ENCODE measurements at regions not wholly inside any gene's neighbourhood (a gene's known extent, or its start where the extent isn't known, plus 50 kb on each side); places are given as distances from the start of the nearest gene placed in this dataset.
"Not testable (repeated sequence)": the region's sequence is repeated elsewhere in the genome, so short reads cannot be mapped to it uniquely, and the experiment has no call there.

DNA sequence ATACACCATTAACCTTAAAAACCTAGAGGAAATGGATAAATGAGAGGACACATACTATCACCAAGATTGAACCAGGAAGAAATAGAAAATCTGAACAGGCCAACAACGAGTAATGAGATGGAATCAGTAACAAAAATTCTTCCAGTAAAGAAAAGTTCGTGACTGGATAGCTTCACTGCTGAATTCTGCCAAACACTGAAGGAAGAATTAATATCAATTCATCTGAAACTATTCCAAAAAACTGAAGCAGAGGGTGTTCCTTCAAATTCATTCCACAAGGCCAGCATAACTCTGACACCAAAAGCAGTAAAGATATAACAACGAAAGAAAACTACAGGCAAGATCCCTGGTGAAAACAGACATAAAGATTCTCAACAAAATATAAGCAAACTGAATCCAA, 195.8 kb upstream of the GPR149 start:
- TF ChIP-seq, protein P1, sequence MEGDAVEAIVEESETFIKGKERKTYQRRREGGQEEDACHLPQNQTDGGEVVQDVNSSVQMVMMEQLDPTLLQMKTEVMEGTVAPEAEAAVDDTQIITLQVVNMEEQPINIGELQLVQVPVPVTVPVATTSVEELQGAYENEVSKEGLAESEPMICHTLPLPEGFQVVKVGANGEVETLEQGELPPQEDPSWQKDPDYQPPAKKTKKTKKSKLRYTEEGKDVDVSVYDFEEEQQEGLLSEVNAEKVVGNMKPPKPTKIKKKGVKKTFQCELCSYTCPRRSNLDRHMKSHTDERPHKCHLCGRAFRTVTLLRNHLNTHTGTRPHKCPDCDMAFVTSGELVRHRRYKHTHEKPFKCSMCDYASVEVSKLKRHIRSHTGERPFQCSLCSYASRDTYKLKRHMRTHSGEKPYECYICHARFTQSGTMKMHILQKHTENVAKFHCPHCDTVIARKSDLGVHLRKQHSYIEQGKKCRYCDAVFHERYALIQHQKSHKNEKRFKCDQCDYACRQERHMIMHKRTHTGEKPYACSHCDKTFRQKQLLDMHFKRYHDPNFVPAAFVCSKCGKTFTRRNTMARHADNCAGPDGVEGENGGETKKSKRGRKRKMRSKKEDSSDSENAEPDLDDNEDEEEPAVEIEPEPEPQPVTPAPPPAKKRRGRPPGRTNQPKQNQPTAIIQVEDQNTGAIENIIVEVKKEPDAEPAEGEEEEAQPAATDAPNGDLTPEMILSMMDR (IDR thresholded peaks at IDR 0.05; ENCODE audit: insufficient read depth, low read depth, low read length) = no peak
- no peak for TF ChIP-seq EZH2 (IDR thresholded peaks at IDR 0.05; ENCODE audit: insufficient read depth, low read length)
- Histone ChIP-seq H3K79me2 (ENCODE audit: insufficient read depth, low read length) (no peaks in the 10 kb centered on the region), H3K27ac (ENCODE audit: low read depth, low read length) (no peak overlapping the region), H3K4me1 (ENCODE audit: insufficient read depth, low read length) (no peaks in the 10 kb centered on the region), H3K27me3 (ENCODE audit: insufficient read depth, low read length) (no peaks in the 10 kb centered on the region), H3K36me3 (ENCODE audit: insufficient read depth, low read length) (no peaks in the 10 kb centered on the region), H4K20me1 (ENCODE audit: insufficient read depth, low read length) (no peaks in the 10 kb centered on the region), H3K4me3 (ENCODE audit: insufficient read depth, low read depth, low read length) (no peak overlapping the region), H3K4me2 (ENCODE audit: low read length) (no peak overlapping the region), H3K9me3 (ENCODE audit: insufficient read depth, low read depth, low read length) (no peaks in the 10 kb centered on the region), H2AFZ (ENCODE audit: low read depth, low read length) (no peak overlapping the region), H3K9ac (ENCODE audit: low read length) (no peak overlapping the region)
- H3K36me3 Mint-ChIP-seq (ENCODE audit: low read depth, unreplicated experiment) = no peaks in the 10 kb centered on the region
- no peaks in the 10 kb centered on the region for H3K27me3 Mint-ChIP-seq (ENCODE audit: low read depth, unreplicated experiment)
- FAIRE-seq (no peak), DNase-seq (ENCODE audit: low read depth) (no peak)
- H3K4me1 Mint-ChIP-seq (ENCODE audit: low read depth, unreplicated experiment) = no peaks in the 10 kb centered on the region
- H3K9me3 Mint-ChIP-seq (ENCODE audit: unreplicated experiment) = peaks cover 2% of the 10 kb centered on the region
- no peak overlapping the region for H3K27ac Mint-ChIP-seq (ENCODE audit: unreplicated experiment)
- H3K4me3 Mint-ChIP-seq (ENCODE audit: unreplicated experiment) = no peak overlapping the region

GRCh38 chr3:154619621-154620020, 189.6 kb upstream of the GPR149 start:
- H3K4me2 ChIP-seq (ENCODE audit: low read length); H3K27ac Mint-ChIP-seq (ENCODE audit: unreplicated experiment); H3K9me3 ChIP-seq (ENCODE audit: insufficient read depth, low read depth, low read length); H2AFZ ChIP-seq (ENCODE audit: low read depth, low read length); H3K4me3 ChIP-seq (ENCODE audit: insufficient read depth, low read depth, low read length); H3K79me2 ChIP-seq (ENCODE audit: insufficient read depth, low read length); FAIRE-seq; H3K9ac ChIP-seq (ENCODE audit: low read length); H3K4me3 Mint-ChIP-seq (ENCODE audit: unreplicated experiment); H3K4me1 Mint-ChIP-seq (ENCODE audit: low read depth, unreplicated experiment); H3K27me3 Mint-ChIP-seq (ENCODE audit: low read depth, unreplicated experiment); H4K20me1 ChIP-seq (ENCODE audit: insufficient read depth, low read length); H3K4me1 ChIP-seq (ENCODE audit: insufficient read depth, low read length); H3K36me3 Mint-ChIP-seq (ENCODE audit: low read depth, unreplicated experiment); H3K9me3 Mint-ChIP-seq (ENCODE audit: unreplicated experiment); H3K27ac ChIP-seq (ENCODE audit: low read depth, low read length); H3K36me3 ChIP-seq (ENCODE audit: insufficient read depth, low read length); H3K27me3 ChIP-seq (ENCODE audit: insufficient read depth, low read length); DNase-seq (ENCODE audit: low read depth): not testable (repeated sequence)

DNA sequence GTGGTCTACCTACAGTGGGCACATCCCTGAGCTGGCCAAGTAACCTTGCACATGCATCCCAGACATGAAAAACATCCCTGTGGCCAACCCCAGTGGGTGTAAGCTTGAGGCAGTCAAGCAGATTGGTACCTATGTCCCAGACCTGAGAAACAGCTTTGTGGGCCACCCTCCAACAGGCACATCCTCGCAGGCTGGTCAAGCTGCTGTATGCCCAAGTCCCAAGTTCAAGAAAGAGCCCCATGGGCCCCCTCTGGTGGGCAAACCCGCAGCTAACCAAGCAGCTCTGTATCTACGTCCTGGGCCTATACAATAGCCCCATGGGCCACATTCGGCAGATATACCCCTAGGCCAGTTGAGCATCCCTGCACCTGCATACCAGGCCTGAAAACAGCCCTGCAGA, 186.3 kb upstream of the GPR149 start:
- H3K4me3 ChIP-seq (ENCODE audit: insufficient read depth, low read depth, low read length) = no peak overlapping the region
- Mint-ChIP-seq H3K4me1 (ENCODE audit: low read depth, unreplicated experiment) (peaks cover 7% of the 10 kb centered on the region), H3K36me3 (ENCODE audit: low read depth, unreplicated experiment) (no peaks in the 10 kb centered on the region), H3K9me3 (ENCODE audit: unreplicated experiment) (peaks cover 5% of the 10 kb centered on the region), H3K4me3 (ENCODE audit: unreplicated experiment) (no peak overlapping the region), H3K27me3 (ENCODE audit: low read depth, unreplicated experiment) (no peaks in the 10 kb centered on the region), H3K27ac (ENCODE audit: unreplicated experiment) (no peak overlapping the region)
- no peaks in the 10 kb centered on the region for H3K27me3 ChIP-seq (ENCODE audit: insufficient read depth, low read length)
- H3K36me3 ChIP-seq (ENCODE audit: insufficient read depth, low read length) = no peaks in the 10 kb centered on the region
- no peak overlapping the region for H3K4me2 ChIP-seq (ENCODE audit: low read length)
- DNase-seq (ENCODE audit: low read depth) (no peak), FAIRE-seq (no peak)
- no peak overlapping the region for H3K9ac ChIP-seq (ENCODE audit: low read length)
- no peak for TF ChIP-seq EZH2 (IDR thresholded peaks at IDR 0.05; ENCODE audit: insufficient read depth, low read length)
- TF ChIP-seq, protein P1 (IDR thresholded peaks at IDR 0.05; ENCODE audit: insufficient read depth, low read depth, low read length) = no peak
- no peaks in the 10 kb centered on the region for H3K9me3 ChIP-seq (ENCODE audit: insufficient read depth, low read depth, low read length)
- H3K27ac ChIP-seq (ENCODE audit: low read depth, low read length) = no peak overlapping the region
- no peak overlapping the region for H2AFZ ChIP-seq (ENCODE audit: low read depth, low read length)
- H3K79me2 ChIP-seq (ENCODE audit: insufficient read depth, low read length) = no peaks in the 10 kb centered on the region
- no peaks in the 10 kb centered on the region for H3K4me1 ChIP-seq (ENCODE audit: insufficient read depth, low read length)
- H4K20me1 ChIP-seq (ENCODE audit: insufficient read depth, low read length) = no peaks in the 10 kb centered on the region

Measured in astrocyte (in vitro differentiated cells and primary cell).